ENCODE measurements at regions not wholly inside any gene's neighbourhood (a gene's known extent, or its start where the extent isn't known, plus 50 kb on each side); places are given as distances from the start of the nearest gene placed in this dataset.
A peak's percentile ranks its signal among the peaks of the same experiment; 100 is the strongest.

GRCh38 chr7:106166651-106167342 is 54.7 kb upstream of the SYPL1 start:
- H3K9me2 ChIP-seq (ENCODE audit: insufficient read depth): no peaks in the 10 kb centered on the region
- TF ChIP-seq ELF1 (IDR thresholded peaks at IDR 0.05; ENCODE audit: borderline replicate concordance, low read depth) (no peak), CEBPB (IDR thresholded peaks at IDR 0.05; ENCODE audit: low read depth) (no peak), RAD21 (IDR thresholded peaks at IDR 0.05; ENCODE audit: low read depth) (peak; percentile 83), ZFX (IDR thresholded peaks at IDR 0.05) (no peak), EZH2phosphoT487 (IDR thresholded peaks at IDR 0.05; ENCODE audit: borderline replicate concordance) (no peak), ATF3 (IDR thresholded peaks at IDR 0.05) (no peak), TCF7L2 (IDR thresholded peaks at IDR 0.05; ENCODE audit: borderline replicate concordance, extremely low read depth, insufficient read depth, insufficient read length) (no peak)
- TF ChIP-seq, protein P1, sequence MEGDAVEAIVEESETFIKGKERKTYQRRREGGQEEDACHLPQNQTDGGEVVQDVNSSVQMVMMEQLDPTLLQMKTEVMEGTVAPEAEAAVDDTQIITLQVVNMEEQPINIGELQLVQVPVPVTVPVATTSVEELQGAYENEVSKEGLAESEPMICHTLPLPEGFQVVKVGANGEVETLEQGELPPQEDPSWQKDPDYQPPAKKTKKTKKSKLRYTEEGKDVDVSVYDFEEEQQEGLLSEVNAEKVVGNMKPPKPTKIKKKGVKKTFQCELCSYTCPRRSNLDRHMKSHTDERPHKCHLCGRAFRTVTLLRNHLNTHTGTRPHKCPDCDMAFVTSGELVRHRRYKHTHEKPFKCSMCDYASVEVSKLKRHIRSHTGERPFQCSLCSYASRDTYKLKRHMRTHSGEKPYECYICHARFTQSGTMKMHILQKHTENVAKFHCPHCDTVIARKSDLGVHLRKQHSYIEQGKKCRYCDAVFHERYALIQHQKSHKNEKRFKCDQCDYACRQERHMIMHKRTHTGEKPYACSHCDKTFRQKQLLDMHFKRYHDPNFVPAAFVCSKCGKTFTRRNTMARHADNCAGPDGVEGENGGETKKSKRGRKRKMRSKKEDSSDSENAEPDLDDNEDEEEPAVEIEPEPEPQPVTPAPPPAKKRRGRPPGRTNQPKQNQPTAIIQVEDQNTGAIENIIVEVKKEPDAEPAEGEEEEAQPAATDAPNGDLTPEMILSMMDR (IDR thresholded peaks at IDR 0.05 in 2 of 3, conservative IDR thresholded peaks at IDR 0.05 in 1 of 3; ENCODE audit: borderline replicate concordance in 1 of 3, insufficient read depth in 1 of 3, low read depth in 2 of 3, low read length in 2 of 3): peak; percentile 67 to 79 (median 68)
- POLR2A ChIA-PET: interaction anchor here (1.5 kb wide), 1 partner anchor 55 kb away, joined by 4 read pairs; the partner anchor contains the start of gene SYPL1
- no peaks in the 10 kb centered on the region for H3K36me3 ChIP-seq (ENCODE audit: control insufficient read depth in 1 of 2, insufficient read depth in 2 of 2, low read length in 2 of 2)
- 0 out of 2 replicates have a peak overlapping the region, but pooled peaks have one; percentile 5 for H3K4me2 ChIP-seq (ENCODE audit: low read length)
- H2AFZ ChIP-seq (ENCODE audit: low read depth, low read length, poor library complexity, severe bottlenecking): peak overlapping the region; percentile 91
- intact Hi-C loops (cut with micrococcal nuclease): loop anchor here (1.0 to 5.0 kb wide), 2 partner anchors 109 to 514 kb away; no protein-coding TSS in a partner anchor
- ATAC-seq (peak; percentile 84), DNase-seq (ENCODE audit: low read depth, low spot score) (peak; percentile 68)
- H4K20me1 ChIP-seq (ENCODE audit: insufficient read depth): no peaks in the 10 kb centered on the region
- no peaks in the 10 kb centered on the region for H3K79me2 ChIP-seq (ENCODE audit: insufficient read depth, low read length)
- H3K27me3 ChIP-seq (ENCODE audit: insufficient read depth, low read length): no peaks in the 10 kb centered on the region
- H3K4me3 ChIP-seq (replicated peaks in 1 of 2; ENCODE audit: low read depth in 1 of 2, low read length in 2 of 2): no peak overlapping the region
- CTCF ChIA-PET: interaction anchor here (1.3 to 1.5 kb wide), 2 partner anchors 10 to 406 kb away, joined by 3 to 5 read pairs; no protein-coding TSS in a partner anchor
- H3K9ac ChIP-seq (ENCODE audit: low read length): no peak overlapping the region
- RAD21 ChIA-PET (ENCODE audit: low non-redundant PET in 1 of 2, low total read pairs in 2 of 2, uncharacterized antibody in 2 of 2, unreplicated experiment in 2 of 2): no interaction called here
- no peak overlapping the region for H3K27ac ChIP-seq (ENCODE audit: low read depth, low read length)
- H3K9me3 ChIP-seq (ENCODE audit: control insufficient read depth in 1 of 2, insufficient read depth in 1 of 2, low read depth in 1 of 2, low read length in 2 of 2): peaks cover 3 to 9% of the 10 kb centered on the region in 2 experiments; a peak in 1 of 4 replicates
- H3K4me1 ChIP-seq (ENCODE audit: control insufficient read depth in 1 of 2, insufficient read depth in 2 of 2, low read length in 2 of 2): no peaks in the 10 kb centered on the region
- BruUV-seq (replicated peaks): no TSS peak

Data from HCT116 (cell line).